ENCODE measurements at regions not wholly inside any gene's neighbourhood (a gene's known extent, or its start where the extent isn't known, plus 50 kb on each side); places are given as distances from the start of the nearest gene placed in this dataset.
"Not testable (repeated sequence)": the region's sequence is repeated elsewhere in the genome, so short reads cannot be mapped to it uniquely, and the experiment has no call there.

DNA sequence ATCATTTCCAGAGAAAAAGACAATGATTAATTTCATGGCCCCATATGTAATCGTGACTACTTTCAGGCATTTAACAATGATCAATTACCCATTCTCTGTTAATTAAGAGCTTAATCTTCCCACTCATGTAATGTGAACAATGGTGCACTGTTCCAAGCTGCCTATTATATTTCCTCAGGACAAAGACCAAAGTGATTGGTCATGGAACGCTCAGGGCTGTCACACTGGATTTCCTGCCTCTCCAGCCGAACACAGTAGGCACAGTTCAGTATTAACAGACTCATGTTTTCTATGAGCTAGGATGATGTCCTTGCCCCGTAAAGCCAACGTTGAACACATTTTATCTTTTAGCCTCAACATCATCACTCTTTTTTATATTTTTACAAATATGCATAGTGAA is 142.7 kb upstream of the FZD8 start:
- in situ Hi-C loops (cut with MboI; ENCODE audit: low sequenced_read_pairs, unreplicated experiment) = no loop called here
- no peak for TF ChIP-seq CTCF (IDR thresholded peaks at IDR 0.05; ENCODE audit: borderline replicate concordance, control extremely low read depth, extremely low read depth, insufficient read depth, missing control alignments)
- no peak for DNase-seq (ENCODE audit: low spot score)

- DNase-seq (ENCODE audit: low spot score) = no peak
- in situ Hi-C loops (cut with MboI; ENCODE audit: low sequenced_read_pairs, unreplicated experiment) = no loop called here
- TF ChIP-seq CTCF (IDR thresholded peaks at IDR 0.05; ENCODE audit: borderline replicate concordance, control extremely low read depth, extremely low read depth, insufficient read depth, missing control alignments) = no peak
Observed at GRCh38 chr10:35783305-35783838, 141.3 kb upstream of the FZD8 start.

DNA sequence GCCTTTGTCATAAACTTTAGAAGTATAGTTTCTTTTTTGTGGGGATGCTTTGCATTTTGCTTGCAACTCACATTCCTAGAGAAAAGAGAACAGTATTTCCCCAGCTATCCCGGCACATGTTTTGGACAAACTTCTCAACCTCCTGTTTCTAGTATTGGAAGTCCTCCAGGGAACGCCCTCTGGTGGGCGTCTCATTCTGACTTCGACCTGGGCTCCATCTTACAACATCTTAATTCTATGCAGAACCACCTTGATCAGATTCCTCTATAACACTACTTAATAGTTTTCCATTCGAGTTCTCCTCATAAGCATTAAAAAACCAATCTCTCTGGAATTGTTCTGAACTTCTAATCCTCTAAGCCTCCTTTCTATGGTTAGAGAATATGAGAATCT is 139.5 kb upstream of the FZD8 start:
- DNase-seq (ENCODE audit: low spot score) = no peak
- in situ Hi-C loops (cut with MboI; ENCODE audit: low sequenced_read_pairs, unreplicated experiment) = no loop called here
- TF ChIP-seq CTCF (IDR thresholded peaks at IDR 0.05; ENCODE audit: borderline replicate concordance, control extremely low read depth, extremely low read depth, insufficient read depth, missing control alignments) = no peak

- no peak for TF ChIP-seq CTCF (IDR thresholded peaks at IDR 0.05; ENCODE audit: borderline replicate concordance, control extremely low read depth, extremely low read depth, insufficient read depth, missing control alignments)
- DNase-seq (ENCODE audit: low spot score) = no peak
- in situ Hi-C loops (cut with MboI; ENCODE audit: low sequenced_read_pairs, unreplicated experiment) = no loop called here
Observed at GRCh38 chr10:35780970-35781642, 139.0 kb upstream of the FZD8 start.

GRCh38 chr10:35778306-35778705 is 136.2 kb upstream of the FZD8 start:
- in situ Hi-C loops (cut with MboI; ENCODE audit: low sequenced_read_pairs, unreplicated experiment) = no loop called here
- DNase-seq (ENCODE audit: low spot score) = no peak

DNA sequence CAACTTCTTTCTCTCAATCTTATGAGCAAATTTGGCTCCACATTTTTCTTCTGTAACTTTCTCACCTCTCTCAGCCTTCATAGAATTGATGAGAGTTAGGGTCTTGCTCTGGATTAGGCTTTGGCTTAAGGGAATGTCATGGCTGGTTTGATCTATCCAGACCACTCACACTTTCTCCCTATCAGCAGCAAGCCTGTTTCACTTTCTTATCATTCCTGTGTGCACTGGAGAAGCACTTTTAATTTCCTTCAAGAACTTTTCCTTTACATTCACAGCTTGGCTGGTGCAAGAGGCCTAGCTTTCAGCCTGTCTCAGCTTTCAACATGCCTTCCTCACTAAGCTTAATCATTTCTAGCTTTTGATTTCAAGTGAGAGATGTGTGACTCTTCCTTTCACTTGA is 134.5 kb upstream of the FZD8 start:
- DNase-seq (ENCODE audit: low spot score); in situ Hi-C loops (cut with MboI; ENCODE audit: low sequenced_read_pairs, unreplicated experiment): not testable (repeated sequence)

More at GRCh38 chr10:35778306-35778705, 136.2 kb upstream of the FZD8 start:
- TF ChIP-seq CTCF (IDR thresholded peaks at IDR 0.05; ENCODE audit: borderline replicate concordance, control extremely low read depth, extremely low read depth, insufficient read depth, missing control alignments) = no peak

DNA sequence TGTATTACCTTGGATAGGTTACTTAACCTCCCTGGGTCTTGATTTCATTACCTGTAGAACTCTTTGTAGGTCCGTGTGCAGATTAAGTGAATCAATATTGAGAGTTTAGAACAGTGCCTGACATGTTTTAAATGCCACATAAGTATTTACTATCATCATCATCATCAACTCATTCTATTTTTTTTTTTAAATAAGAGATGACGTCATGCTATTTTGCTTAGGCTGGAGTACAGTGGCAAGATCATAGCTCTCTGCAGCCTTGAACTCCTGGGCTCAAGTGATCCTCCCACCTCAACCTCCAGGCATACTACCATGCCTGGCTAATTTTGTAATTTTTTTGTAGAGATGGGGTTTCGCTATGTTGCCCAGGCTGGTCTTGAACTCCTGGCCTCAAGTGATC is 132.0 kb upstream of the FZD8 start:
- in situ Hi-C loops (cut with MboI; ENCODE audit: low sequenced_read_pairs, unreplicated experiment) = no loop called here
- TF ChIP-seq CTCF (IDR thresholded peaks at IDR 0.05; ENCODE audit: borderline replicate concordance, control extremely low read depth, extremely low read depth, insufficient read depth, missing control alignments) = no peak
- DNase-seq (ENCODE audit: low spot score) = no peak
